Muscle layer of colon (tissue), 2 donors: ENCODE measurements at regions not wholly inside any gene's neighbourhood (a gene's known extent, or its start where the extent isn't known, plus 50 kb on each side); places are given as distances from the start of the nearest gene placed in this dataset.
"Not testable (repeated sequence)": the region's sequence is repeated elsewhere in the genome, so short reads cannot be mapped to it uniquely, and the experiment has no call there.

Experiments used
- H3K27ac ChIP-seq: one replicate; pipeline ENCODE4 v1.7.0; 2013; ENCODE audit warnings: low read depth, mild to moderate bottlenecking, low read length, moderate library complexity
- H3K27me3 ChIP-seq, 2 donors: one replicate each; pipeline ENCODE4 v1.7.0; 2013; ENCODE audit warnings: low read length in 2 of 2, mild to moderate bottlenecking in 2 of 2; ENCODE audit not compliant: insufficient read depth in 2 of 2, control insufficient read depth in 1 of 2
- H3K36me3 ChIP-seq: one replicate; pipeline ENCODE4 v1.7.0; 2013; ENCODE audit warnings: mild to moderate bottlenecking, low read length; ENCODE audit not compliant: insufficient read depth
- H3K4me1 ChIP-seq: one replicate; pipeline ENCODE4 v1.7.0; 2013; ENCODE audit warnings: mild to moderate bottlenecking, low read length; ENCODE audit not compliant: insufficient read depth
- H3K4me3 ChIP-seq, 2 donors: one replicate each; pipeline ENCODE4 v1.7.0; 2013; ENCODE audit warnings: low read length in 2 of 2, low read depth in 1 of 2, mild to moderate bottlenecking in 1 of 2, moderate library complexity in 1 of 2
- H3K9ac ChIP-seq: one replicate; pipeline ENCODE4 v1.7.0; 2013; ENCODE audit warnings: low read length
- H3K9me3 ChIP-seq: one replicate; pipeline ENCODE4 v1.7.0; 2013; ENCODE audit warnings: mild to moderate bottlenecking, low read length
- donor health status: abdominal sarcoma.
- donor health status: Adenocarcinoma of cecum.

DNA sequence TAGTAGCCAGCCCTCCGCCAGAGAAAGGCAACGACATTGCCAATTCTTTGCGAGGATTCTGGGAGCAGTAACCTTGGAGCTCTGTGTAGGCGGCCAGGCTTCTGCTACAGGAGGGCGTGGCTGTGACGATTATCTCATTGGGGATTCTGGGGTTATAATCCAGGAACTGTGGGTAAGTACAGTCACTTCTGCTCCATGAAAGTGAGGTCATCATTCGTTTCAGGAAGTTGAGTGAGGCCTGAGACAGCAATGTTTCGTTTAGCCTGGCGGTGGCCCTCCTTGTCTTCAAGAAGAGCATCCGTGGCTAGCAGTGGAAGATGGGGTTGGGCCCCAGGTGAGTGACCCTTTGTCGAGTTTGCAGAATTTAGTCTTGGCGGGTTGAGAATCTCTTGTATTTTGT, 687.6 kb upstream of the DEFB115 start:
- not testable (repeated sequence) for H3K9me3 ChIP-seq

GRCh38 chr20:30570622-30571021, 686.8 kb upstream of the DEFB115 start:
- not testable (repeated sequence) for H3K4me3 ChIP-seq, H3K9me3 ChIP-seq, H3K36me3 ChIP-seq, H3K27ac ChIP-seq, H3K9ac ChIP-seq, H3K27me3 ChIP-seq, H3K4me1 ChIP-seq

More for the DNA sequence above, 687.6 kb upstream of the DEFB115 start:
- not testable (repeated sequence) for H3K36me3 ChIP-seq, H3K27me3 ChIP-seq, H3K4me3 ChIP-seq, H3K9ac ChIP-seq, H3K27ac ChIP-seq, H3K4me1 ChIP-seq

DNA sequence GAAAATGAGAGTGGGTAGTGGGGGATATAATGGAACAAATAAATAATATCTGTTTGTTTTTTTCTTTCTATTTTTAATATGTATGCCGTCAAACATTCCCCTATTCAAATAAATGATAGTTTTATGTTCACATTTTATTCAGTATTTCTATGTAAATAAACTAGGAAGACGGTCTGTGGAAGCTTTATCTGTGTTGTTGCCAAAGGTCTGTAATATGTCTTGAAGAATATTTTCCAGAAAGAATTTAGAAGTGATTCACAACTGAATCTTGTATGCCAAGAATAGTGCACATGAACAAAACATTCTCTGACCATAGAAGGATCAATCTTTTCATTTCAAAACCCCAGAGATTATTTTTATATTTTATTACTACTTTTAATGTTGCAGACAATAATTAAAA, 683.1 kb upstream of the DEFB115 start:
- not testable (repeated sequence) for H3K4me3 ChIP-seq, H3K4me1 ChIP-seq, H3K9me3 ChIP-seq, H3K9ac ChIP-seq, H3K36me3 ChIP-seq, H3K27me3 ChIP-seq, H3K27ac ChIP-seq

DNA sequence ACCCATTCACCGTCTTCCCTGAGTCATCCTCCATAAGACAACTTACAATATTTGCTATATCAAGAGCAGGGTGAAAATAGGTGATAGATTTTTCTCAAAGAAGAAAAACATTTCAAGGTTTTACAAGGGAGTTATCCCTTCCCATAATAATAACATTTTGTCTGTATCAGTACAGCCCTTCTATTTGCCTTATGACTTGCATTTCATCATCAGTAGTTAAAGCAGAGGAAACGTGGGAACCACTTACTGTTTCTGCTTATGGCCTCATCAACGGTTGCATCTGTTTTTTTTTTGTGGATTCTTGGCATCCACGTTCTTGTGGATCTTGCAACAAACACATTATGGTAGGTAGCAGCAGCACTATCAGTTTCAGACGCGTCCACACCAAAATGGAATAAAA, 678.4 kb upstream of the DEFB115 start:
- not testable (repeated sequence) for H3K27ac ChIP-seq, H3K27me3 ChIP-seq, H3K9me3 ChIP-seq, H3K36me3 ChIP-seq, H3K4me1 ChIP-seq, H3K9ac ChIP-seq
- peak overlapping the region in 1 of 2 donors; percentile 58 for H3K4me3 ChIP-seq

GRCh38 chr20:30579824-30580438, 677.5 kb upstream of the DEFB115 start:
- H3K27me3 ChIP-seq, H3K9ac ChIP-seq, H3K4me1 ChIP-seq, H3K9me3 ChIP-seq, H3K36me3 ChIP-seq: not testable (repeated sequence)
- Histone ChIP-seq H3K4me3 (peak overlapping the region in 1 of 2 donors; percentile 58), H3K27ac (peak overlapping the region; percentile 7)

GRCh38 chr20:30581839-30582238, 675.6 kb upstream of the DEFB115 start:
- H3K36me3 ChIP-seq, H3K9me3 ChIP-seq, H3K27me3 ChIP-seq, H3K9ac ChIP-seq, H3K27ac ChIP-seq, H3K4me3 ChIP-seq, H3K4me1 ChIP-seq: not testable (repeated sequence)

DNA sequence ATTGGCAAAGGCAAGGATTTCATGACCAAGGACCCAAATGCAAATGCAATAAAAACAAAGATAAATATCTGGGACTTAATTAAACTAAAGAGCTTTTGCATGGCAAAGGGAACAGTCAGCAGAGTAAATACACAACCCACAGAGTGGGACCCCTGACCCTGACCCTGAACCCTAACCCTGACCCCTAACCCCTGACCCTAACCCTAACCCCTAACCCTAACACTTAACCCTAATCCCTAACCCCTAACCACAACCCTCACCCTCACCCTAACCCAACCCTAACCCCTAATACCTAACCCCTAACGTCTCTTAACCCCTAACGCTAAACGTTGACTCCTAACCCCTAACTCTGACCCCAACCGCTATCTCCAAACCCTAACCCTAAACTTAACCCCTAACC, 673.1 kb upstream of the DEFB115 start:
- not testable (repeated sequence) for H3K9ac ChIP-seq, H3K36me3 ChIP-seq, H3K9me3 ChIP-seq, H3K27me3 ChIP-seq, H3K4me3 ChIP-seq, H3K4me1 ChIP-seq, H3K27ac ChIP-seq

- H3K9ac ChIP-seq, H3K4me3 ChIP-seq, H3K9me3 ChIP-seq, H3K27ac ChIP-seq, H3K4me1 ChIP-seq, H3K36me3 ChIP-seq, H3K27me3 ChIP-seq: not testable (repeated sequence)
These were observed 672.1 kb upstream of the DEFB115 start for GRCh38 chr20:30585244-30585796.

- not testable (repeated sequence) for H3K9ac ChIP-seq, H3K9me3 ChIP-seq, H3K4me3 ChIP-seq, H3K27ac ChIP-seq, H3K27me3 ChIP-seq, H3K4me1 ChIP-seq, H3K36me3 ChIP-seq
These were observed 671.3 kb upstream of the DEFB115 start for GRCh38 chr20:30586178-30586577.

GRCh38 chr20:30593572-30593971, 663.9 kb upstream of the DEFB115 start:
- no peak overlapping the region for H3K4me3 ChIP-seq

DNA sequence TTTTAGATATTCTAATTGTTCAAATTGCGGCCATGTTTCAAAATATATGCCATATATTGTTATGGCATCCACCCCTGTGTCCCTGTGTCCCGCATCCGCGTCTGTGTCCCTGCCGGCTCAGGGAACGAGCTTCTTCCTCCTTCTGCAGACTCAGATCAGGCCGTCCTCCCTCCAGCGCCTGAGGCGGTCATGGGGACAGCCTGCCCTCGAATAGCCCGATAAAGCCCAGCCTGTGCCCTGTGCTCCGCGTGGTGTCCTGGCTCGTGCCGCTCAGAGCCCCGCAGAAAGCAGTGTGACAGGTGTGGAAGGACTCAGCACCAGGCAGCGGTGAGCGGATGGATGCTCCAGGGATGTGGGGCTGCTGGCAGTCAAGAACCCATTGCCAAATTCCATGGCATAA, 663.4 kb upstream of the DEFB115 start:
- no peaks in the 10 kb centered on the region for H3K4me1 ChIP-seq
- H3K27ac ChIP-seq = no peak overlapping the region
- H3K9me3 ChIP-seq = no peaks in the 10 kb centered on the region
- H3K36me3 ChIP-seq = no peaks in the 10 kb centered on the region
- no peak overlapping the region for H3K9ac ChIP-seq
- no peaks in the 10 kb centered on the region for H3K27me3 ChIP-seq
- H3K4me3 ChIP-seq = no peak overlapping the region

More at GRCh38 chr20:30593572-30593971, 663.9 kb upstream of the DEFB115 start:
- no peaks in the 10 kb centered on the region for H3K4me1 ChIP-seq
- no peaks in the 10 kb centered on the region for H3K9me3 ChIP-seq
- no peaks in the 10 kb centered on the region for H3K27me3 ChIP-seq
- H3K36me3 ChIP-seq = no peaks in the 10 kb centered on the region
- H3K27ac ChIP-seq = no peak overlapping the region
- no peak overlapping the region for H3K9ac ChIP-seq

DNA sequence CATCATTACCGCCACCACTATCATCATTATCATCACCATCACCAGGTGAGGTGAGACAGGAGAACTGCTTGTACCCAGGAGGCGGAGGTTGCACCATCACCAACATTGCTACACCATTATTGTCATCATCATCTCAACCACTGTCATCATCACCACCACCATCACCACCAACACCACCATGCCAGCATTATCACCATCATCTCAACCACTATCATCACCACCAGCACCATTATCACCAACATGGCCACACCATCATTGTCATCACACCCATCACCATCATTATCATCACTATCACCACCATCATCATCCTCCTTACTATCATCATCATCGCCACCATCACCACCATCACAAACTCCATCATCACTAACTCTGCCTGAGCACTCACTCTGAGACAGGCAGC, 661.8 kb upstream of the DEFB115 start:
- Histone ChIP-seq H3K27ac (no peak overlapping the region), H3K9me3 (no peaks in the 10 kb centered on the region), H3K4me3 (no peak overlapping the region), H3K36me3 (no peaks in the 10 kb centered on the region), H3K27me3 (no peaks in the 10 kb centered on the region), H3K9ac (no peak overlapping the region), H3K4me1 (no peaks in the 10 kb centered on the region)
